Right atrium auricular region (tissue), 2 donors: ENCODE measurements at regions not wholly inside any gene's neighbourhood (a gene's known extent, or its start where the extent isn't known, plus 50 kb on each side); places are given as distances from the start of the nearest gene placed in this dataset.

Source experiments
- DNase-seq: peaks from one replicate; pipeline ENCODE4 v3.0.0-alpha.2; 2019; ENCODE audit warnings: low spot score
- H3K27ac ChIP-seq, 2 donors: fragments of 200-600 bp; sonication (generic); 1 replicate in 1 of 2; 2 replicates in 1 of 2; pipeline ENCODE4 v1.5.1; 2016 to 2019
- H3K27me3 ChIP-seq, 2 donors: fragments of 200-600 bp; sonication (generic); one replicate each; pipeline versions ENCODE4 v1.5.1 to v1.6.0; 2017 to 2019
- H3K36me3 ChIP-seq: fragments of 200-600 bp; sonication (generic); one replicate; pipeline ENCODE4 v1.5.1; 2016
- H3K4me1 ChIP-seq, 2 donors: fragments of 200-600 bp; sonication (generic); one replicate each; pipeline versions ENCODE4 v1.5.1 to v1.6.0; 2017 to 2019
- H3K4me3 ChIP-seq, 2 donors: fragments of 200-600 bp; sonication (generic); 1 replicate in 1 of 2; 2 replicates in 1 of 2; pipeline ENCODE4 v1.5.1; 2017 to 2019; ENCODE audit warnings: mild to moderate bottlenecking in 1 of 2, moderate library complexity in 1 of 2
- H3K9me3 ChIP-seq, 2 donors: fragments of 200-600 bp; sonication (generic); one replicate each; pipeline ENCODE4 v1.5.1; 2019
- TF ChIP-seq, protein P1 (sequence below), 2 donors: fragments of 200-600 bp; sonication (generic); IDR thresholded peaks; one replicate each; pipeline ENCODE4 v1.5.1; 2019; ENCODE audit warnings: antibody characterized with exemption in 2 of 2

DNA sequence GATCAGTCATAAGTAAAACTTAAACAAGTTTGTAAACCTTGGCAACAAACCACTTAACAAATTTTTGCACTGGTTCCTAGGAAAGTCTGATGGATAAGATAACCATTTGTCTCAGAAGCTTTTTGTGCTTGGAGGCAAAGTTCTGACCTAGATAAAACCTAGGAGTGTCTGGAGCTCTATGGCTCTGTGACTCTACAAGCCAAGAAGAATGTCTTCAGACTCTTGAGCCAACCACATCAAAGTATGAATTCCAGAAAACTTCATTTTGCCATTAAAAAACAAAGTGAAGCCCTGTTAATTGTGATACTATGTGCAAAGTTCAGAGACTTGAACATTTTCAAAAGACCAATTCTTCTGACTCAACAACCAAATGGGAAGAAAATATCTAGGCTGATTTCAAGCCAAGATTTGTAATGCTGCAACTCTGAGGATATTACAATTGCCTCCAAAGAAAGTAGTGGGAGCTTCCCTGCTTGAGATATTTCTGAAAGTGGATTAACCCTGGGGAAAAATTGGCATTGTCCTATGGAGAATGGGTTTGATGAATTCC is 158.1 kb upstream of the FOXQ1 start:
- DNase-seq = no peak
- no peaks in the 10 kb centered on the region for H3K27me3 ChIP-seq
- TF ChIP-seq, protein P1, sequence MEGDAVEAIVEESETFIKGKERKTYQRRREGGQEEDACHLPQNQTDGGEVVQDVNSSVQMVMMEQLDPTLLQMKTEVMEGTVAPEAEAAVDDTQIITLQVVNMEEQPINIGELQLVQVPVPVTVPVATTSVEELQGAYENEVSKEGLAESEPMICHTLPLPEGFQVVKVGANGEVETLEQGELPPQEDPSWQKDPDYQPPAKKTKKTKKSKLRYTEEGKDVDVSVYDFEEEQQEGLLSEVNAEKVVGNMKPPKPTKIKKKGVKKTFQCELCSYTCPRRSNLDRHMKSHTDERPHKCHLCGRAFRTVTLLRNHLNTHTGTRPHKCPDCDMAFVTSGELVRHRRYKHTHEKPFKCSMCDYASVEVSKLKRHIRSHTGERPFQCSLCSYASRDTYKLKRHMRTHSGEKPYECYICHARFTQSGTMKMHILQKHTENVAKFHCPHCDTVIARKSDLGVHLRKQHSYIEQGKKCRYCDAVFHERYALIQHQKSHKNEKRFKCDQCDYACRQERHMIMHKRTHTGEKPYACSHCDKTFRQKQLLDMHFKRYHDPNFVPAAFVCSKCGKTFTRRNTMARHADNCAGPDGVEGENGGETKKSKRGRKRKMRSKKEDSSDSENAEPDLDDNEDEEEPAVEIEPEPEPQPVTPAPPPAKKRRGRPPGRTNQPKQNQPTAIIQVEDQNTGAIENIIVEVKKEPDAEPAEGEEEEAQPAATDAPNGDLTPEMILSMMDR (IDR thresholded peaks at IDR 0.05) = no peak

DNA sequence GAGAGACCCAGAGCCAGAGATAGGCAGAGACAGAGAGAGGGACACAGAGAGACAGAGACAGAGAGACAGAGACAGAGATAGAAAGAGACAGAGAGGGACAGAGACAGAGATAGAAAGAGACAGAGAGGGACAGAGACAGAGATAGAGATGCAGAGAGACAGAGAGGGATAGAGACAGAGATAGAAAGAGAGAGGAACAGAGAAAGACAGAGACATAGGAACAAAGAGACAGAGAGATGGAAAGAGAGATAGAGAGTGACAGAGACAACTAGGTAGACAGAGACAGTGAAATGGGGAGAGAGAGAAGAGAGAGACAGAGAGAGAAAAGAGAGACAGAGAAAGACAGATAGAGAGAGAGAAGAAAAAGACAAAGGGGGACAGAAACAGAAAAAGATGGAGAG is 165.4 kb upstream of the FOXQ1 start:
- H3K27me3 ChIP-seq = no peaks in the 10 kb centered on the region
- no peak for DNase-seq
- no peaks in the 10 kb centered on the region for H3K36me3 ChIP-seq
- no peak overlapping the region for H3K4me3 ChIP-seq
- TF ChIP-seq, protein P1 (IDR thresholded peaks at IDR 0.05) = no peak
- no peaks in the 10 kb centered on the region for H3K4me1 ChIP-seq
- no peak overlapping the region for H3K27ac ChIP-seq
- H3K9me3 ChIP-seq = no peaks in the 10 kb centered on the region

More for the DNA sequence above, 158.1 kb upstream of the FOXQ1 start:
- no peaks in the 10 kb centered on the region for H3K9me3 ChIP-seq
- H3K27ac ChIP-seq = no peak overlapping the region
- no peak overlapping the region for H3K4me3 ChIP-seq
- no peaks in the 10 kb centered on the region for H3K4me1 ChIP-seq
- H3K36me3 ChIP-seq = no peaks in the 10 kb centered on the region

DNA sequence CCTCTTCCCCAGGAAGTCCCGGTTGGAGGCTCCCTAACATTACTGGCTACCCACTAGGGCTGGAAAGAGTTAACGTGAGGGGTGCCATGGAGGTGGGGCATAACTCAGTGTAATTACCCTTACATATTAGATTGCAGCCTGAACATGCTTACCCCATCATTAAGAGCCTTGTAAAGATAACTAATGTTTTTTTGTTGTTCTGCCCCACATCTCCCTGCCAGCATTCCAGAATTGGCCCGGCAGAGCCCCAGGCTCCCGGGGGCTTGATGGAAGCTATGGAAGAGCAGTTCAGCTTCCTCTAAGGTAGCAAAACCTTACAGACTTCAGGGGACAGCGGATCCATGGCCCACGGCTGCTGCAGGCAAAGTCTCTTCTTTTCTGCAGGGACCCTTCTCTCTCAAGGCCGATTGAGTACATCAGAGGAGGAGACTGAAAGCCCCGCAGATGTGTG is 166.1 kb upstream of the FOXQ1 start:
- TF ChIP-seq, protein P1 (IDR thresholded peaks at IDR 0.05) = no peak
- no peaks in the 10 kb centered on the region for H3K9me3 ChIP-seq

DNA sequence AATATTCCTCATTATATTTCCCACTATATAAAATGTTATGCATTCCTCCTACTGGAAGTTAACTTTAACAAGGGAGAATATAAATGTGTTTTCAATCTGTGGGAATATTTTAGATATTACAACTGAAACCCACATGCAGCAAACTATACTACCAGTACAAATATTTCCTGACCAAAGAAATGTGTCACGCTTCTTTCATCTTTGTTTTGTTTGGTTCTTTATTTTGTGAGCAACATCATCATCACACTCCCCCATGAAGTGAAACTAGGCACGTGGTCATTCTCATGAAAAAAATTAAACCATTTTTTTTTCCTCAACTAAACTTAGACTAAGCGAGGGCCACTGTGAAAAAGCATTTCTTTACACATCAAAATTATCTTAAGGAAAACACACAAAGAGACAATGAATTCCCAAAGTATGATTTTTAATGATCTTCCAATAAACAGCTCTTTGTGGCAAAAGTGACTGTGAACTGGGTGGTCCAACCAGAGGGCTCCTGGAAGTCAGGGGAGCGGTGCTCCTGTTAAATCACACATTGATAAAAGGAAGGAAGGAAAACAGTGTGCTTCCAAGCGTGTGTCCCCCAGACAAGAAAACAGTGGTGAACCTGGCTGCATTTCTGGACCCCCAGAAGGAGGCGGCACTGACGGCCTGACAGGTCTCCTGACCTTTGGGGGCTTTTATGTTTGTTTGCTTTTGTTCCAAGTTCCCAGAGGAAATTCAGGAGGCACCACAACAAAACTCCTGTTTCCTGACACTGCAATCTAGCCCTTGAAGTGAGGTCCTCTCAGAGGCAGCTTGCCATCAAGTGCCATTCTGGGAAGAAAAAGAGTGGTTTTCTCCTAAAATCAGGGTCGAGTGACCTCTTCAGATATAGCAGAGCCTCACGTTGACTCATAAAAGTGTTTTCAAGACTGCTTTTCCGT is 166.8 kb upstream of the FOXQ1 start:
- Histone ChIP-seq H3K27ac (no peak overlapping the region), H3K27me3 (no peaks in the 10 kb centered on the region), H3K36me3 (no peaks in the 10 kb centered on the region), H3K9me3 (peaks cover 0 to under 1% of the 10 kb centered on the region in 2 donors), H3K4me3 (no peak overlapping the region), H3K4me1 (no peaks in the 10 kb centered on the region)
- DNase-seq = no peak
- TF ChIP-seq, protein P1 (IDR thresholded peaks at IDR 0.05) = no peak

More for the DNA sequence above, 166.1 kb upstream of the FOXQ1 start:
- H3K4me3 ChIP-seq = no peak overlapping the region
- no peaks in the 10 kb centered on the region for H3K36me3 ChIP-seq
- no peak overlapping the region for H3K27ac ChIP-seq
- no peak for DNase-seq
- H3K4me1 ChIP-seq = no peaks in the 10 kb centered on the region
- no peaks in the 10 kb centered on the region for H3K27me3 ChIP-seq

DNA sequence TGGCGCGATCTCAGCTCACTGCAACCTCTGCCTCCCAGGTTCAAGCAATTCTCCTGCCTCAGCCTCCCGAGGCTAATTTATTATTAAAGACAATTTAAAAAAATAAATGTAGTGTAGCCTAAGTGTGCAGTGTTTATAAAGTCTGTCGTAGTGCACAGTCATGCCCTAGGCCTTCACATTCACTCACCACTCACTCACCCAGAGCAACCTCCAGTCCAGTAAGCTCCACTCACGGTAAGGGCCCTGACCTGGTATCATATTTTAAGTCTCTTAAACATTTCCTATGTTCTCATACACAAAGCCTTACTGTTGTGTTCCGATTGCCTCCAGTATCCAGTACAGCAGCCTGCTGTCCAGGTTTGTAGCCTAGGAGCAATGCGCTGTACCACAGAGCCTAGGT is 168.2 kb upstream of the FOXQ1 start:
- no peak for DNase-seq
- peaks cover 0 to 13% of the 10 kb centered on the region in 2 donors for H3K9me3 ChIP-seq
- TF ChIP-seq, protein P1 (IDR thresholded peaks at IDR 0.05) = no peak
- no peaks in the 10 kb centered on the region for H3K36me3 ChIP-seq
- H3K27ac ChIP-seq = no peak overlapping the region
- H3K4me1 ChIP-seq = no peaks in the 10 kb centered on the region
- no peaks in the 10 kb centered on the region for H3K27me3 ChIP-seq
- H3K4me3 ChIP-seq = no peak overlapping the region
